ENCODE measurements at regions not wholly inside any gene's neighbourhood (a gene's known extent, or its start where the extent isn't known, plus 50 kb on each side); places are given as distances from the start of the nearest gene placed in this dataset.
"Not testable (repeated sequence)": the region's sequence is repeated elsewhere in the genome, so short reads cannot be mapped to it uniquely, and the experiment has no call there.

GRCh38 chr2:146730882-146731281 is 1113.9 kb upstream of the ACVR2A start:
- DNase-seq = no peak

GRCh38 chr2:146721486-146721885 is 1123.3 kb upstream of the ACVR2A start:
- no peak for DNase-seq

GRCh38 chr2:146720170-146720569 is 1124.7 kb upstream of the ACVR2A start:
- no peak for DNase-seq

GRCh38 chr2:146716591-146716990 is 1128.2 kb upstream of the ACVR2A start:
- DNase-seq = no peak

- DNase-seq = no peak
These were observed 1135.8 kb upstream of the ACVR2A start for GRCh38 chr2:146709004-146709403.

- DNase-seq = no peak
These were observed 1143.6 kb upstream of the ACVR2A start for GRCh38 chr2:146701183-146701582.

GRCh38 chr2:146697307-146697706 is 1147.5 kb upstream of the ACVR2A start:
- DNase-seq = no peak

GRCh38 chr2:146696787-146697186 is 1148.0 kb upstream of the ACVR2A start:
- not testable (repeated sequence) for DNase-seq

- DNase-seq = no peak
These were observed 1162.8 kb upstream of the ACVR2A start for GRCh38 chr2:146681991-146682390.

GRCh38 chr2:146678516-146678915 is 1166.3 kb upstream of the ACVR2A start:
- no peak for DNase-seq

- DNase-seq = no peak
These were observed 1167.5 kb upstream of the ACVR2A start for GRCh38 chr2:146677280-146677679.

GRCh38 chr2:146669735-146670134 is 1175.1 kb upstream of the ACVR2A start:
- DNase-seq = no peak

- DNase-seq = no peak
These were observed 1178.5 kb upstream of the ACVR2A start for GRCh38 chr2:146666340-146666739.

- no peak for DNase-seq
These were observed 1179.0 kb upstream of the ACVR2A start for GRCh38 chr2:146665800-146666199.

- DNase-seq = no peak
These were observed 1183.2 kb upstream of the ACVR2A start for GRCh38 chr2:146661473-146662096.

GRCh38 chr2:146659976-146660375 is 1184.9 kb upstream of the ACVR2A start:
- no peak for DNase-seq

- DNase-seq = no peak
These were observed 1192.5 kb upstream of the ACVR2A start for GRCh38 chr2:146652311-146652710.

GRCh38 chr2:146651361-146651760 is 1193.5 kb upstream of the ACVR2A start:
- no peak for DNase-seq

- no peak for DNase-seq
These were observed 1202.8 kb upstream of the ACVR2A start for GRCh38 chr2:146642066-146642465.

- no peak for DNase-seq
These were observed 1210.4 kb upstream of the ACVR2A start for GRCh38 chr2:146634230-146635097.

GRCh38 chr2:146633159-146633558 is 1211.7 kb upstream of the ACVR2A start:
- DNase-seq = no peak

- no peak for DNase-seq
These were observed 1212.1 kb upstream of the ACVR2A start for GRCh38 chr2:146632707-146633106.

- no peak for DNase-seq
These were observed 1220.2 kb upstream of the ACVR2A start for GRCh38 chr2:146624430-146625160.

- no peak for DNase-seq
These were observed 1221.1 kb upstream of the ACVR2A start for GRCh38 chr2:146623771-146624170.

All from GF-D8 (cell line).